ENCODE measurements at regions not wholly inside any gene's neighbourhood (a gene's known extent, or its start where the extent isn't known, plus 50 kb on each side); places are given as distances from the start of the nearest gene placed in this dataset.
"Not testable (repeated sequence)": the region's sequence is repeated elsewhere in the genome, so short reads cannot be mapped to it uniquely, and the experiment has no call there.

- Histone ChIP-seq H3K36me3 (no peaks in the 10 kb centered on the region), H3K27ac (no peak overlapping the region), H3K4me1 (no peaks in the 10 kb centered on the region), H3K4me3 (no peak overlapping the region), H3K27me3 (no peaks in the 10 kb centered on the region), H3K9me3 (no peaks in the 10 kb centered on the region)
- 38 to 61% methylated on average over 7 to 8 of the region's 8 CpGs for WGBS, 2 donors (ENCODE audit: low coverage in 1 of 2)
- ATAC-seq = peak; percentile 50
- TF ChIP-seq, protein P1, sequence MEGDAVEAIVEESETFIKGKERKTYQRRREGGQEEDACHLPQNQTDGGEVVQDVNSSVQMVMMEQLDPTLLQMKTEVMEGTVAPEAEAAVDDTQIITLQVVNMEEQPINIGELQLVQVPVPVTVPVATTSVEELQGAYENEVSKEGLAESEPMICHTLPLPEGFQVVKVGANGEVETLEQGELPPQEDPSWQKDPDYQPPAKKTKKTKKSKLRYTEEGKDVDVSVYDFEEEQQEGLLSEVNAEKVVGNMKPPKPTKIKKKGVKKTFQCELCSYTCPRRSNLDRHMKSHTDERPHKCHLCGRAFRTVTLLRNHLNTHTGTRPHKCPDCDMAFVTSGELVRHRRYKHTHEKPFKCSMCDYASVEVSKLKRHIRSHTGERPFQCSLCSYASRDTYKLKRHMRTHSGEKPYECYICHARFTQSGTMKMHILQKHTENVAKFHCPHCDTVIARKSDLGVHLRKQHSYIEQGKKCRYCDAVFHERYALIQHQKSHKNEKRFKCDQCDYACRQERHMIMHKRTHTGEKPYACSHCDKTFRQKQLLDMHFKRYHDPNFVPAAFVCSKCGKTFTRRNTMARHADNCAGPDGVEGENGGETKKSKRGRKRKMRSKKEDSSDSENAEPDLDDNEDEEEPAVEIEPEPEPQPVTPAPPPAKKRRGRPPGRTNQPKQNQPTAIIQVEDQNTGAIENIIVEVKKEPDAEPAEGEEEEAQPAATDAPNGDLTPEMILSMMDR (IDR thresholded peaks at IDR 0.05) = no peak
- TF ChIP-seq POLR2A (IDR thresholded peaks at IDR 0.05) (no peak), POLR2AphosphoS5 (IDR thresholded peaks at IDR 0.05) (no peak), EP300 (IDR thresholded peaks at IDR 0.05) (no peak)
These were observed 1028.5 kb downstream of the NR2F1-AS1 start for GRCh38 chr5:92552206-92553160.

GRCh38 chr5:92548346-92548745 lies 1032.7 kb downstream of the NR2F1-AS1 start:
- Histone ChIP-seq H3K27me3 (no peaks in the 10 kb centered on the region), H3K27ac (no peak overlapping the region), H3K4me1 (no peaks in the 10 kb centered on the region), H3K9me3 (no peaks in the 10 kb centered on the region), H3K36me3 (no peaks in the 10 kb centered on the region), H3K4me3 (no peak overlapping the region)
- ATAC-seq = no peak
- WGBS, 2 donors (ENCODE audit: low coverage in 1 of 2) = 52 to 64% methylated on average over 2 of the region's 2 CpGs
- TF ChIP-seq, protein P1 (IDR thresholded peaks at IDR 0.05) = no peak
- TF ChIP-seq POLR2A (IDR thresholded peaks at IDR 0.05) (no peak), EP300 (IDR thresholded peaks at IDR 0.05) (no peak), POLR2AphosphoS5 (IDR thresholded peaks at IDR 0.05) (no peak)

GRCh38 chr5:92544596-92544995 lies 1036.4 kb downstream of the NR2F1-AS1 start:
- WGBS, 2 donors (ENCODE audit: low coverage in 1 of 2) = 33 to 41% methylated on average over 1 of the region's 1 CpG
- Histone ChIP-seq H3K4me1 (no peaks in the 10 kb centered on the region), H3K36me3 (no peaks in the 10 kb centered on the region), H3K27ac (no peak overlapping the region), H3K4me3 (no peak overlapping the region), H3K27me3 (no peaks in the 10 kb centered on the region), H3K9me3 (no peaks in the 10 kb centered on the region)
- ATAC-seq = no peak
- TF ChIP-seq, protein P1 (IDR thresholded peaks at IDR 0.05) = no peak
- TF ChIP-seq POLR2AphosphoS5 (IDR thresholded peaks at IDR 0.05) (no peak), POLR2A (IDR thresholded peaks at IDR 0.05) (no peak), EP300 (IDR thresholded peaks at IDR 0.05) (no peak)

DNA sequence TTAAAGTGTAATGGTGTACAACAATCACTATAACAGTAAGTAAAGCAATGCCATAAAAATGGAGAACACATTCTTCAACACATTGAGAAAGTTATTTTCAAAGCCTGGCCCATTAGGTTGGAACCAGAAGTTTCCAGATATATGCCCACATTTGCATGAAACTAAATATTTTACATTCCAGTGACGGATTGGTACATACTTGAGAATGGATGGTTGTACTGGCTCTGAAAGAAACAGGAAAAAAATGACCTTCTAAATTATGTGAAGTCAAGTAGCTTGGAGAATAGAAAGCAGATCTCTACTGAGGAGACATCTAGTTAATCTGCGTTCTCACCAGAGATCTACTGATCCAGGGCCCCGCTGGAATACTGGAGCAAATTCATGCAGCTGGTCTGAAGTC lies 1037.0 kb downstream of the NR2F1-AS1 start:
- 52 to 61% methylated on average over 2 to 3 of the region's 3 CpGs for WGBS, 2 donors (ENCODE audit: low coverage in 1 of 2)
- Histone ChIP-seq H3K4me1 (no peaks in the 10 kb centered on the region), H3K36me3 (no peaks in the 10 kb centered on the region), H3K4me3 (no peak overlapping the region), H3K9me3 (no peaks in the 10 kb centered on the region), H3K27ac (no peak overlapping the region), H3K27me3 (no peaks in the 10 kb centered on the region)
- TF ChIP-seq POLR2AphosphoS5 (IDR thresholded peaks at IDR 0.05) = no peak
- TF ChIP-seq EP300 (IDR thresholded peaks at IDR 0.05) = no peak
- TF ChIP-seq POLR2A (IDR thresholded peaks at IDR 0.05) = no peak
- TF ChIP-seq, protein P1 (IDR thresholded peaks at IDR 0.05) = no peak
- no peak for ATAC-seq

- Histone ChIP-seq H3K27me3 (no peaks in the 10 kb centered on the region), H3K4me1 (no peaks in the 10 kb centered on the region), H3K36me3 (no peaks in the 10 kb centered on the region), H3K27ac (no peak overlapping the region), H3K4me3 (no peak overlapping the region), H3K9me3 (no peaks in the 10 kb centered on the region)
- ATAC-seq = no peak
- TF ChIP-seq EP300 (IDR thresholded peaks at IDR 0.05) = no peak
- no peak for TF ChIP-seq POLR2A (IDR thresholded peaks at IDR 0.05)
- no peak for TF ChIP-seq POLR2AphosphoS5 (IDR thresholded peaks at IDR 0.05)
- TF ChIP-seq, protein P1 (IDR thresholded peaks at IDR 0.05) = no peak
These were observed 1037.8 kb downstream of the NR2F1-AS1 start for GRCh38 chr5:92543201-92543600.

GRCh38 chr5:92542017-92542416 lies 1039.0 kb downstream of the NR2F1-AS1 start:
- not testable (repeated sequence) for H3K4me1 ChIP-seq, H3K27me3 ChIP-seq, ATAC-seq, H3K27ac ChIP-seq, H3K36me3 ChIP-seq, H3K4me3 ChIP-seq, H3K9me3 ChIP-seq
- WGBS, 2 donors (ENCODE audit: low coverage in 1 of 2) = 60 to 100% methylated on average over 1 of the region's 1 CpG
